ENCODE measurements at regions not wholly inside any gene's neighbourhood (a gene's known extent, or its start where the extent isn't known, plus 50 kb on each side); places are given as distances from the start of the nearest gene placed in this dataset.

- H3K27me3 Mint-ChIP-seq (ENCODE audit: low read depth): no peaks in the 10 kb centered on the region
- TF ChIP-seq CTCF (IDR thresholded peaks at IDR 0.05): no peak
- no peak for DNase-seq (ENCODE audit: low spot score)
- H3K4me3 Mint-ChIP-seq (ENCODE audit: unreplicated experiment): no peak overlapping the region
- no peaks in the 10 kb centered on the region for H3K36me3 Mint-ChIP-seq (ENCODE audit: low read depth)
- H3K4me1 Mint-ChIP-seq (ENCODE audit: low read depth): no peaks in the 10 kb centered on the region
- H3K27ac Mint-ChIP-seq (ENCODE audit: unreplicated experiment): no peak overlapping the region
- no peaks in the 10 kb centered on the region for H3K9me3 Mint-ChIP-seq (ENCODE audit: low read depth)
Measured at GRCh38 chr13:71117920-71118319, 749.1 kb downstream of the DACH1 start.

- H3K36me3 Mint-ChIP-seq (ENCODE audit: low read depth): no peaks in the 10 kb centered on the region
- no peaks in the 10 kb centered on the region for H3K4me1 Mint-ChIP-seq (ENCODE audit: low read depth)
- no peak overlapping the region for H3K27ac Mint-ChIP-seq (ENCODE audit: unreplicated experiment)
- no peak for DNase-seq (ENCODE audit: low spot score)
- no peaks in the 10 kb centered on the region for H3K9me3 Mint-ChIP-seq (ENCODE audit: low read depth)
- TF ChIP-seq CTCF (IDR thresholded peaks at IDR 0.05): no peak
- H3K27me3 Mint-ChIP-seq (ENCODE audit: low read depth): no peaks in the 10 kb centered on the region
- no peak overlapping the region for H3K4me3 Mint-ChIP-seq (ENCODE audit: unreplicated experiment)
Measured at GRCh38 chr13:71115301-71115700, 751.7 kb downstream of the DACH1 start.

GRCh38 chr13:71096421-71096820 lies 770.6 kb downstream of the DACH1 start:
- Mint-ChIP-seq H3K36me3 (ENCODE audit: low read depth) (no peaks in the 10 kb centered on the region), H3K27ac (ENCODE audit: unreplicated experiment) (no peak overlapping the region), H3K27me3 (ENCODE audit: low read depth) (no peaks in the 10 kb centered on the region), H3K4me1 (ENCODE audit: low read depth) (no peaks in the 10 kb centered on the region), H3K4me3 (ENCODE audit: unreplicated experiment) (no peak overlapping the region), H3K9me3 (ENCODE audit: low read depth) (peaks cover 2% of the 10 kb centered on the region)
- TF ChIP-seq CTCF (IDR thresholded peaks at IDR 0.05): no peak
- DNase-seq (ENCODE audit: low spot score): no peak

GRCh38 chr13:71090990-71091389 lies 776.0 kb downstream of the DACH1 start:
- Mint-ChIP-seq H3K9me3 (ENCODE audit: low read depth) (peaks cover 9% of the 10 kb centered on the region), H3K4me3 (ENCODE audit: unreplicated experiment) (no peak overlapping the region), H3K4me1 (ENCODE audit: low read depth) (no peaks in the 10 kb centered on the region), H3K36me3 (ENCODE audit: low read depth) (no peaks in the 10 kb centered on the region), H3K27ac (ENCODE audit: unreplicated experiment) (no peak overlapping the region), H3K27me3 (ENCODE audit: low read depth) (peaks cover 3% of the 10 kb centered on the region)
- no peak for TF ChIP-seq CTCF (IDR thresholded peaks at IDR 0.05)
- no peak for DNase-seq (ENCODE audit: low spot score)

- no peaks in the 10 kb centered on the region for H3K36me3 Mint-ChIP-seq (ENCODE audit: low read depth)
- no peak overlapping the region for H3K27ac Mint-ChIP-seq (ENCODE audit: unreplicated experiment)
- H3K4me1 Mint-ChIP-seq (ENCODE audit: low read depth): no peaks in the 10 kb centered on the region
- no peak overlapping the region for H3K4me3 Mint-ChIP-seq (ENCODE audit: unreplicated experiment)
- no peak for DNase-seq (ENCODE audit: low spot score)
- H3K27me3 Mint-ChIP-seq (ENCODE audit: low read depth): peaks cover 3% of the 10 kb centered on the region
- H3K9me3 Mint-ChIP-seq (ENCODE audit: low read depth): peaks cover 7% of the 10 kb centered on the region
- TF ChIP-seq CTCF (IDR thresholded peaks at IDR 0.05): no peak
Measured at GRCh38 chr13:71089056-71089455, 777.9 kb downstream of the DACH1 start.
